ENCODE measurements at regions not wholly inside any gene's neighbourhood (a gene's known extent, or its start where the extent isn't known, plus 50 kb on each side); places are given as distances from the start of the nearest gene placed in this dataset.

GRCh38 chr18:75810516-75810915 lies 383.0 kb upstream of the SMIM21 start:
- no peak overlapping the region for H3K4me3 ChIP-seq (ENCODE audit: low read length)
- no peak overlapping the region for H3K27ac ChIP-seq (ENCODE audit: low read length)
- no peaks in the 10 kb centered on the region for H3K79me2 ChIP-seq (ENCODE audit: low read length)
- H3K4me2 ChIP-seq (ENCODE audit: low read depth, low read length): peak overlapping the region; percentile 6; the same call in 1 of the 2 replicates
- no peaks in the 10 kb centered on the region for H3F3A ChIP-seq (ENCODE audit: insufficient read depth, low read length)
- 0 out of 2 replicates have a peak, but pooled peaks cover 3% of the 10 kb centered on the region for H3K4me1 ChIP-seq (ENCODE audit: low read length)
- H3K9me2 ChIP-seq (replicated peaks; ENCODE audit: insufficient read depth, low read length): no peaks in the 10 kb centered on the region
- no peak overlapping the region for H2AFZ ChIP-seq (ENCODE audit: low read length)
- no peak for DNase-seq
- H3K27me3 ChIP-seq (replicated peaks; ENCODE audit: insufficient read depth, low read length): no peaks in the 10 kb centered on the region
- no peaks in the 10 kb centered on the region for H3K36me3 ChIP-seq (replicated peaks; ENCODE audit: insufficient read depth, low read length)
- no peaks in the 10 kb centered on the region for H4K20me1 ChIP-seq (ENCODE audit: insufficient read depth, low read length)
- H3K9me3 ChIP-seq (replicated peaks; ENCODE audit: insufficient read depth, low read length): no peaks in the 10 kb centered on the region
- no peak for TF ChIP-seq CTCF (IDR thresholded peaks at IDR 0.05; ENCODE audit: low read length)
- no peak for TF ChIP-seq EZH2 (optimal IDR thresholded peaks at IDR 0.05; ENCODE audit: low read depth, low read length)
- TF ChIP-seq EZH2phosphoT487 (IDR thresholded peaks at IDR 0.05; ENCODE audit: low read length): no peak
- no peak overlapping the region for H3K9ac ChIP-seq (ENCODE audit: low read length)

- Histone ChIP-seq H3K4me3 (ENCODE audit: low read length) (no peak overlapping the region), H3K27ac (ENCODE audit: low read length) (no peak overlapping the region), H3K27me3 (replicated peaks; ENCODE audit: insufficient read depth, low read length) (no peaks in the 10 kb centered on the region), H3K9me2 (replicated peaks; ENCODE audit: insufficient read depth, low read length) (no peaks in the 10 kb centered on the region), H3K79me2 (ENCODE audit: low read length) (no peaks in the 10 kb centered on the region), H3K4me2 (ENCODE audit: low read depth, low read length) (no peak overlapping the region), H3K36me3 (replicated peaks; ENCODE audit: insufficient read depth, low read length) (no peaks in the 10 kb centered on the region), H3K9me3 (replicated peaks; ENCODE audit: insufficient read depth, low read length) (no peaks in the 10 kb centered on the region), H2AFZ (ENCODE audit: low read length) (no peak overlapping the region), H3F3A (ENCODE audit: insufficient read depth, low read length) (no peaks in the 10 kb centered on the region), H4K20me1 (ENCODE audit: insufficient read depth, low read length) (no peaks in the 10 kb centered on the region), H3K9ac (ENCODE audit: low read length) (no peak overlapping the region), H3K4me1 (ENCODE audit: low read length) (0 out of 2 replicates have a peak, but pooled peaks cover 3% of the 10 kb centered on the region)
- TF ChIP-seq CTCF (IDR thresholded peaks at IDR 0.05; ENCODE audit: low read length) (no peak), EZH2 (optimal IDR thresholded peaks at IDR 0.05; ENCODE audit: low read depth, low read length) (no peak), EZH2phosphoT487 (IDR thresholded peaks at IDR 0.05; ENCODE audit: low read length) (no peak)
- DNase-seq: no peak
These were observed 382.4 kb upstream of the SMIM21 start for GRCh38 chr18:75809926-75810255.

GRCh38 chr18:75809151-75809925 lies 381.8 kb upstream of the SMIM21 start:
- Histone ChIP-seq H2AFZ (ENCODE audit: low read length) (no peak overlapping the region), H3K9ac (ENCODE audit: low read length) (no peak overlapping the region)

More at GRCh38 chr18:75809151-75809925, 381.8 kb upstream of the SMIM21 start:
- Histone ChIP-seq H3K27me3 (replicated peaks; ENCODE audit: insufficient read depth, low read length) (no peaks in the 10 kb centered on the region), H3K4me3 (ENCODE audit: low read length) (no peak overlapping the region), H3K36me3 (replicated peaks; ENCODE audit: insufficient read depth, low read length) (no peaks in the 10 kb centered on the region), H3K27ac (ENCODE audit: low read length) (no peak overlapping the region), H3K9me2 (replicated peaks; ENCODE audit: insufficient read depth, low read length) (no peaks in the 10 kb centered on the region), H3K9me3 (replicated peaks; ENCODE audit: insufficient read depth, low read length) (no peaks in the 10 kb centered on the region), H4K20me1 (ENCODE audit: insufficient read depth, low read length) (no peaks in the 10 kb centered on the region), H3K4me2 (ENCODE audit: low read depth, low read length) (no peak overlapping the region), H3K79me2 (ENCODE audit: low read length) (no peaks in the 10 kb centered on the region), H3F3A (ENCODE audit: insufficient read depth, low read length) (no peaks in the 10 kb centered on the region), H3K4me1 (ENCODE audit: low read length) (0 out of 2 replicates have a peak, but pooled peaks cover 3% of the 10 kb centered on the region)
- DNase-seq: no peak
- TF ChIP-seq CTCF (IDR thresholded peaks at IDR 0.05; ENCODE audit: low read length): no peak
- no peak for TF ChIP-seq EZH2 (optimal IDR thresholded peaks at IDR 0.05; ENCODE audit: low read depth, low read length)
- TF ChIP-seq EZH2phosphoT487 (IDR thresholded peaks at IDR 0.05; ENCODE audit: low read length): no peak
